Pancreas (tissue), 10 donors: ENCODE measurements at regions not wholly inside any gene's neighbourhood (a gene's known extent, or its start where the extent isn't known, plus 50 kb on each side); places are given as distances from the start of the nearest gene placed in this dataset.

Experiments
- ATAC-seq, 4 donors: fragments of 200-7000 bp; cut with Tn5 transposase; one replicate each; pipeline versions ENCODE4 v1.8.0 to v1.9.1; 2020; ENCODE audit warnings: mild to moderate bottlenecking in 4 of 4, moderate library complexity in 4 of 4
- DNase-seq, 6 donors: peaks; one replicate each; pipeline ENCODE4 v3.0.0-alpha.2; 2020
- FAIRE-seq: peaks from 2 replicates; lab custom pipeline; 2012; peaks lifted over from hg19 to GRCh38; lab: Jason Lieb, UNC
- H3K27ac ChIP-seq, 4 donors: fragments of 200-600 bp; sonication (generic); 1 replicate in 3 of 4; 2 replicates in 1 of 4; pipeline versions ENCODE4 v1.5.0 to v1.8.0; 2020
- H3K27me3 ChIP-seq, 4 donors: fragments of 200-600 bp; one replicate each; pipeline ENCODE4 v1.8.0; 2021
- H3K36me3 ChIP-seq, 3 donors: fragments of 200-600 bp; sonication (generic) in 1 of 3; one replicate each; pipeline versions ENCODE4 v1.5.0 to v1.8.0; 2020 to 2021
- H3K4me1 ChIP-seq, 3 donors: fragments of 200-600 bp; one replicate each; pipeline ENCODE4 v1.8.0; 2021
- H3K4me3 ChIP-seq, 4 donors: fragments of 200-600 bp; sonication (generic) in 2 of 4; one replicate each; pipeline versions ENCODE4 v1.5.0 to v1.8.0; 2020 to 2021
- H3K9me3 ChIP-seq, 4 donors: fragments of 200-600 bp; one replicate each; pipeline ENCODE4 v1.8.0; 2021
- CTCF ChIP-seq, 4 donors: fragments of 200-600 bp; sonication (generic) in 3 of 4; IDR thresholded peaks; one replicate each; pipeline versions ENCODE4 v1.5.0 to v1.8.0; 2021; ENCODE audit warnings: antibody characterized with exemption in 4 of 4
- WGBS, 2 donors: extraction: QIAGEN DNeasy Blood & Tissue Kit; methylation state at CpG; one replicate each; pipeline ENCODE4 v1.1.7; 2013; 5-methylcytosine and 5-hydroxymethylcytosine counted together
- intact Hi-C, 3 donors: fragments of 100-400 bp; cut with DNase I; formaldehyde crosslinking; loops; one replicate each; pipeline versions ENCODE4 v1.11.1 to v1.14.2; 2022
- donor health status: healthy with polysubstance abuse.
- donor health status: DM: no; HTN: no; CAD: no; lungs with moderate emphysema.
- donor health status: DM: no; HTN: no; CAD: no.
- donor health status: control.
- donor health status: control.
- donor health status: Bipolar disorder and iron deficiency.
- donor health status: DM: yes; HTN: yes; CAD: no.
- donor health status: DM: no; HTN: no; CAD: no.
- donor health status: DM: no; HTN: no; CAD: no.
- donor health status: DM: yes; HTN: yes; CAD: no.

GRCh38 chr2:163888591-163888990 is 152.8 kb upstream of the FIGN start:
- intact Hi-C loops, result no loop called here
- Histone ChIP-seq H3K36me3 (no peaks in the 10 kb centered on the region), H3K27me3 (no peaks in the 10 kb centered on the region), H3K4me1 (no peaks in the 10 kb centered on the region), H3K27ac (no peak overlapping the region), H3K9me3 (no peaks in the 10 kb centered on the region), H3K4me3 (no peak overlapping the region)
- no peak for TF ChIP-seq CTCF (IDR thresholded peaks at IDR 0.05)
- WGBS, 2 donors, result 81 to 85% methylated on average over 4 of the region's 4 CpGs
- no peak for ATAC-seq
- FAIRE-seq, result no peak
- DNase-seq, result no peak

GRCh38 chr2:163887182-163887581 is 151.4 kb upstream of the FIGN start:
- FAIRE-seq (no peak), ATAC-seq (no peak), DNase-seq (no peak)
- Histone ChIP-seq H3K27ac (no peak overlapping the region), H3K4me3 (no peak overlapping the region), H3K27me3 (no peaks in the 10 kb centered on the region), H3K4me1 (no peaks in the 10 kb centered on the region), H3K36me3 (no peaks in the 10 kb centered on the region), H3K9me3 (no peaks in the 10 kb centered on the region)
- peak in 3 of 4 donors; percentile 15 to 28 (median 22) for TF ChIP-seq CTCF (IDR thresholded peaks at IDR 0.05)
- intact Hi-C loops, result no loop called here

GRCh38 chr2:163884416-163884815 is 148.6 kb upstream of the FIGN start:
- Histone ChIP-seq H3K27me3 (no peaks in the 10 kb centered on the region), H3K4me1 (no peaks in the 10 kb centered on the region), H3K9me3 (no peaks in the 10 kb centered on the region), H3K27ac (no peak overlapping the region), H3K4me3 (no peak overlapping the region), H3K36me3 (no peaks in the 10 kb centered on the region)
- WGBS, 2 donors, result 91 to 96% methylated on average over 10 of the region's 10 CpGs
- intact Hi-C loops, result no loop called here
- FAIRE-seq (no peak), DNase-seq (peak in 1 of 6 donors; percentile 18), ATAC-seq (no peak)
- no peak for TF ChIP-seq CTCF (IDR thresholded peaks at IDR 0.05)

- Histone ChIP-seq H3K27me3 (no peaks in the 10 kb centered on the region), H3K27ac (no peak overlapping the region), H3K36me3 (no peaks in the 10 kb centered on the region), H3K9me3 (no peaks in the 10 kb centered on the region), H3K4me3 (no peak overlapping the region), H3K4me1 (peaks cover 0 to 4% (median 0%) of the 10 kb centered on the region in 3 donors)
- WGBS, 2 donors, result 40 to 45% methylated on average over 4 of the region's 4 CpGs
- ATAC-seq, result peak in 3 of 4 donors; percentile 68 to 85 (median 70)
- peak in 2 of 6 donors; percentile 25 to 52 for DNase-seq
- FAIRE-seq, result no peak
- intact Hi-C loops, result no loop called here
- peak; percentile 15 to 50 (median 31) for TF ChIP-seq CTCF (IDR thresholded peaks at IDR 0.05)
Observed at GRCh38 chr2:163878718-163879117, 142.9 kb upstream of the FIGN start.

- Histone ChIP-seq H3K4me1 (peaks cover 0 to 4% (median 0%) of the 10 kb centered on the region in 3 donors), H3K36me3 (no peaks in the 10 kb centered on the region), H3K27me3 (no peaks in the 10 kb centered on the region), H3K9me3 (no peaks in the 10 kb centered on the region), H3K27ac (no peak overlapping the region), H3K4me3 (no peak overlapping the region)
- intact Hi-C loops, result no loop called here
- DNase-seq (no peak), ATAC-seq (peak in 3 of 4 donors; percentile 22 to 61 (median 44)), FAIRE-seq (no peak)
- TF ChIP-seq CTCF (IDR thresholded peaks at IDR 0.05), result no peak
- WGBS, 2 donors, result 19 to 21% methylated on average over 3 of the region's 3 CpGs
Observed at GRCh38 chr2:163877316-163877715, 141.5 kb upstream of the FIGN start.
